ENCODE measurements at regions not wholly inside any gene's neighbourhood (a gene's known extent, or its start where the extent isn't known, plus 50 kb on each side); places are given as distances from the start of the nearest gene placed in this dataset.

GRCh38 chr12:115417610-115418009 is 733.6 kb upstream of the TBX3 start:
- H3K23ac ChIP-seq (ENCODE audit: insufficient read length): no peak overlapping the region
- no peak overlapping the region for H4K8ac ChIP-seq (ENCODE audit: extremely low read depth, insufficient read depth, low read length)
- H2BK15ac ChIP-seq (ENCODE audit: low read length): no peak overlapping the region
- H2BK120ac ChIP-seq (replicated peaks; ENCODE audit: low read depth, low read length): no peak overlapping the region
- H3K27ac ChIP-seq (ENCODE audit: low read depth, low read length): no peak overlapping the region
- no peak overlapping the region for H3K4ac ChIP-seq (replicated peaks; ENCODE audit: insufficient read length, low read depth, low read length)
- no peaks in the 10 kb centered on the region for H3K36me3 ChIP-seq (ENCODE audit: control insufficient read depth in 2 of 4, insufficient read depth in 4 of 4, low read length in 3 of 4)
- no peak overlapping the region for H3K14ac ChIP-seq (ENCODE audit: insufficient read length)
- no peaks in the 10 kb centered on the region for H3K79me1 ChIP-seq (ENCODE audit: low read depth, low read length)
- H3K4me2 ChIP-seq (ENCODE audit: insufficient read depth in 1 of 2, low read depth in 2 of 2, low read length in 2 of 2): no peak overlapping the region
- no peak overlapping the region for H2AFZ ChIP-seq (ENCODE audit: low read length)
- H4K20me1 ChIP-seq (replicated peaks in 1 of 2; ENCODE audit: control insufficient read depth in 1 of 2, insufficient read depth in 2 of 2, low read length in 2 of 2): no peaks in the 10 kb centered on the region
- H3K9ac ChIP-seq (replicated peaks in 1 of 4; ENCODE audit: extremely low read depth in 1 of 4, low read depth in 3 of 4, low read length in 3 of 4): no peak overlapping the region
- 0 out of 7 replicates have a peak, but pooled peaks cover 0 to 2% (median 0%) of the 10 kb centered on the region in 4 experiments for H3K4me1 ChIP-seq (replicated peaks in 1 of 4; ENCODE audit: control insufficient read depth in 3 of 4, insufficient read depth in 4 of 4, low read length in 3 of 4)
- no peaks in the 10 kb centered on the region for H3K9me3 ChIP-seq (ENCODE audit: insufficient read depth in 2 of 2, low read depth in 1 of 2, low read length in 1 of 2)
- no peak overlapping the region for H2BK12ac ChIP-seq (ENCODE audit: low read depth, low read length)
- DNase-seq (ENCODE audit: low read depth in 1 of 2, low spot score in 2 of 2) (no peak), FAIRE-seq (no peak)
- H3K79me2 ChIP-seq (ENCODE audit: control insufficient read depth in 1 of 2, insufficient read depth in 2 of 2, low read length in 2 of 2): no peaks in the 10 kb centered on the region
- no peak overlapping the region for H4K5ac ChIP-seq (ENCODE audit: insufficient read length, low read depth, low read length)
- H2BK5ac ChIP-seq (ENCODE audit: low read depth, low read length): no peak overlapping the region
- POLR2A ChIA-PET (ENCODE audit: partially characterized antibody): no interaction called here
- no peak overlapping the region for H4K91ac ChIP-seq (replicated peaks; ENCODE audit: insufficient read length, low read length)
- H2BK20ac ChIP-seq (ENCODE audit: low read length): no peak overlapping the region
- H3K27me3 ChIP-seq (replicated peaks in 1 of 4; ENCODE audit: control insufficient read depth in 3 of 4, extremely low read depth in 1 of 4, insufficient read depth in 3 of 4, low read length in 3 of 4): no peaks in the 10 kb centered on the region
- H3K18ac ChIP-seq (ENCODE audit: extremely low read depth, low read length): no peak overlapping the region
- H3K56ac ChIP-seq (replicated peaks; ENCODE audit: insufficient read length, low read depth, low read length): no peak overlapping the region
- no peak overlapping the region for H2AK5ac ChIP-seq (ENCODE audit: low read depth, low read length)
- WGBS, 2 experiments (ENCODE audit: extremely low coverage in 1 of 2, insufficient coverage in 1 of 2, insufficient read length in 1 of 2, insufficient replicate concordance in 2 of 2, low coverage in 1 of 2, low lambda C conversion rate in 2 of 2, missing lambda C conversion rate in 1 of 2): 86% methylated on average over 2 of the region's 2 CpGs; no CpG with 5 or more reads in 1 of the 2 experiments
- TF ChIP-seq, protein P1, sequence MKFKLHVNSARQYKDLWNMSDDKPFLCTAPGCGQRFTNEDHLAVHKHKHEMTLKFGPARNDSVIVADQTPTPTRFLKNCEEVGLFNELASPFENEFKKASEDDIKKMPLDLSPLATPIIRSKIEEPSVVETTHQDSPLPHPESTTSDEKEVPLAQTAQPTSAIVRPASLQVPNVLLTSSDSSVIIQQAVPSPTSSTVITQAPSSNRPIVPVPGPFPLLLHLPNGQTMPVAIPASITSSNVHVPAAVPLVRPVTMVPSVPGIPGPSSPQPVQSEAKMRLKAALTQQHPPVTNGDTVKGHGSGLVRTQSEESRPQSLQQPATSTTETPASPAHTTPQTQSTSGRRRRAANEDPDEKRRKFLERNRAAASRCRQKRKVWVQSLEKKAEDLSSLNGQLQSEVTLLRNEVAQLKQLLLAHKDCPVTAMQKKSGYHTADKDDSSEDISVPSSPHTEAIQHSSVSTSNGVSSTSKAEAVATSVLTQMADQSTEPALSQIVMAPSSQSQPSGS (IDR thresholded peaks at IDR 0.05; ENCODE audit: low read length): no peak
- TF ChIP-seq NRF1 (IDR thresholded peaks at IDR 0.05; ENCODE audit: low read depth, low read length) (no peak), POLR2A (IDR thresholded peaks at IDR 0.05; ENCODE audit: control extremely low read depth in 1 of 2, low read depth in 2 of 2, low read length in 2 of 2) (no peak)
- H3K4me3 ChIP-seq (ENCODE audit: extremely low read depth in 1 of 4, insufficient read depth in 2 of 4, low read depth in 3 of 4, low read length in 4 of 4): no peak overlapping the region
- CTCF ChIA-PET (ENCODE audit: partially characterized antibody): interaction anchor here (1.8 kb wide), 1 partner anchor 38 kb away, joined by 8 read pairs; no protein-coding TSS in a partner anchor
- H3K23me2 ChIP-seq (ENCODE audit: low read depth, low read length): peaks cover 2% of the 10 kb centered on the region; the same call in 1 of the 2 replicates

All from H1 (cell line).